PC-9 (cell line): ENCODE measurements at regions not wholly inside any gene's neighbourhood (a gene's known extent, or its start where the extent isn't known, plus 50 kb on each side); places are given as distances from the start of the nearest gene placed in this dataset.

Source experiments
- EZH2 ChIP-seq: fragments of 200-600 bp; sonication (generic); IDR thresholded peaks from 2 replicates; pipeline ENCODE4 v1.8.0; 2017; ENCODE audit warnings: antibody characterized with exemption, low read depth
- TF ChIP-seq, protein P1 (sequence below): fragments of 200-600 bp; sonication (generic); conservative IDR thresholded peaks from 2 replicates; pipeline ENCODE4 v1.6.1; 2017; ENCODE audit warnings: mixed run types, antibody characterized with exemption, mild to moderate bottlenecking, moderate library complexity

DNA sequence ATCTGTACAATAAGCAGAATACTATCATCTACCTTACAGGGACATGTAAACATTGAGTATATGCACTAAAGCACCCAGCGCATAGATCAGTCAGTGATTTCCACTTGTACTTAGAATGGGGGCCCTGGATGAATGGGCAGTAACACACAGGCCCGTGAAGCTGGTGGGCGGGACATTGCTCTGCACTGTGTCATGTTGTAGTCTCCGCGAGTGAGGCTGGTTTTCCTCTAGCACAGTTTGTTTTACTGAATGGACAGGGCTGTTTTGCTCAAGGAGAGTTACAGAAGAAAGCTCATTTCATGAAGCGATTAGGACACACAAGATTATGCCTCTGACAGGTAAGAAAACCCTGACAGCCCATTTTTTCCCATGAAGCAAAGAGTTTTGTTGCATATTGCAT, 86.4 kb upstream of the SOX21 start:
- TF ChIP-seq, protein P1, sequence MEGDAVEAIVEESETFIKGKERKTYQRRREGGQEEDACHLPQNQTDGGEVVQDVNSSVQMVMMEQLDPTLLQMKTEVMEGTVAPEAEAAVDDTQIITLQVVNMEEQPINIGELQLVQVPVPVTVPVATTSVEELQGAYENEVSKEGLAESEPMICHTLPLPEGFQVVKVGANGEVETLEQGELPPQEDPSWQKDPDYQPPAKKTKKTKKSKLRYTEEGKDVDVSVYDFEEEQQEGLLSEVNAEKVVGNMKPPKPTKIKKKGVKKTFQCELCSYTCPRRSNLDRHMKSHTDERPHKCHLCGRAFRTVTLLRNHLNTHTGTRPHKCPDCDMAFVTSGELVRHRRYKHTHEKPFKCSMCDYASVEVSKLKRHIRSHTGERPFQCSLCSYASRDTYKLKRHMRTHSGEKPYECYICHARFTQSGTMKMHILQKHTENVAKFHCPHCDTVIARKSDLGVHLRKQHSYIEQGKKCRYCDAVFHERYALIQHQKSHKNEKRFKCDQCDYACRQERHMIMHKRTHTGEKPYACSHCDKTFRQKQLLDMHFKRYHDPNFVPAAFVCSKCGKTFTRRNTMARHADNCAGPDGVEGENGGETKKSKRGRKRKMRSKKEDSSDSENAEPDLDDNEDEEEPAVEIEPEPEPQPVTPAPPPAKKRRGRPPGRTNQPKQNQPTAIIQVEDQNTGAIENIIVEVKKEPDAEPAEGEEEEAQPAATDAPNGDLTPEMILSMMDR: no peak
- TF ChIP-seq EZH2: no peak
